HEK293 (cell line): ENCODE measurements at regions not wholly inside any gene's neighbourhood (a gene's known extent, or its start where the extent isn't known, plus 50 kb on each side); places are given as distances from the start of the nearest gene placed in this dataset.

Experiments used
- CTCF ChIA-PET: fragments of 350-600 bp; formaldehyde crosslinking; extraction: SDS; loops from one replicate; lab custom pipeline; 2021; ENCODE audit warnings: antibody characterized with exemption; lab: Yijun Ruan, JAX
- POLR2A ChIA-PET: fragments of 300-600 bp; formaldehyde crosslinking; extraction: SDS; loops from one replicate; lab custom pipeline; 2020; ENCODE audit warnings: antibody characterized with exemption, inconsistent platforms; lab: Yijun Ruan, JAX
- H3K27ac ChIP-seq: fragments of 200-500 bp; sonication (Bioruptor generic); 2 replicates; pipeline ENCODE4 v1.5.1; 2014; ENCODE audit warnings: low read depth, low read length, control low read depth, inconsistent platforms; ENCODE audit errors: extremely low read depth
- H3K36me3 ChIP-seq, 2 experiments: fragments of 200-500 bp in 1 of 2; sonication (Bioruptor generic) in 1 of 2; 1 replicate in 1 of 2; 2 replicates in 1 of 2; pipeline ENCODE4 v1.5.1; 2014 to 2017; ENCODE audit warnings: inconsistent platforms in 2 of 2, low read length in 2 of 2; ENCODE audit not compliant: control insufficient read depth in 2 of 2, insufficient read depth in 1 of 2
- H3K4me1 ChIP-seq: fragments of 200-500 bp; sonication (Bioruptor generic); 2 replicates; pipeline ENCODE4 v1.5.1; 2014; ENCODE audit warnings: mild to moderate bottlenecking, low read length, inconsistent platforms; ENCODE audit not compliant: control insufficient read depth, insufficient read depth
- H3K4me3 ChIP-seq: 2 replicates; pipeline ENCODE4 v1.5.1; 2011; ENCODE audit warnings: low read depth, mild to moderate bottlenecking, control low read depth, low read length, moderate library complexity
- H3K9me3 ChIP-seq: fragments of 200-500 bp; sonication (Bioruptor generic); 2 replicates; pipeline ENCODE4 v1.5.1; 2014; ENCODE audit warnings: low read depth, low read length, inconsistent platforms; ENCODE audit not compliant: control insufficient read depth, insufficient read depth
- IKZF3 ChIP-seq: fragments of 450-650 bp; IDR thresholded peaks from 2 replicates; pipeline ENCODE4 v1.5.0; 2018; ENCODE audit warnings: missing biosample characterization, mild to moderate bottlenecking, missing genetic modification characterization, moderate library complexity
- MZF1 ChIP-seq: fragments of 450-650 bp; formaldehyde crosslinking; IDR thresholded peaks from 2 replicates; pipeline ENCODE4 v1.5.1; 2017; ENCODE audit warnings: missing biosample characterization, missing genetic modification characterization, borderline replicate concordance
- SP7 ChIP-seq: fragments of 450-650 bp; formaldehyde crosslinking; IDR thresholded peaks from 2 replicates; pipeline ENCODE4 v1.5.1; 2016; ENCODE audit warnings: missing biosample characterization, missing genetic modification characterization
- TCF7L2 ChIP-seq: IDR thresholded peaks from 2 replicates; pipeline ENCODE4 v1.6.1; 2011; ENCODE audit warnings: low read depth, mild to moderate bottlenecking, inconsistent platforms, low read length, moderate library complexity, borderline replicate concordance
- ZBTB17 ChIP-seq: fragments of 450-650 bp; formaldehyde crosslinking; IDR thresholded peaks from 2 replicates; pipeline ENCODE4 v1.5.1; 2016; ENCODE audit warnings: missing biosample characterization, missing genetic modification characterization
- ZBTB8A ChIP-seq: fragments of 450-650 bp; formaldehyde crosslinking; IDR thresholded peaks from 2 replicates; pipeline ENCODE4 v1.5.1; 2016; ENCODE audit warnings: missing biosample characterization, missing genetic modification characterization
- ZEB2 ChIP-seq: fragments of 450-650 bp; formaldehyde crosslinking; IDR thresholded peaks from 2 replicates; pipeline ENCODE4 v1.5.1; 2016; ENCODE audit warnings: missing biosample characterization, missing genetic modification characterization
- ZFP69B ChIP-seq: fragments of 450-650 bp; formaldehyde crosslinking; IDR thresholded peaks from 2 replicates; pipeline ENCODE4 v1.5.1; 2016; ENCODE audit warnings: missing biosample characterization, missing genetic modification characterization
- ZNF138 ChIP-seq: fragments of 450-650 bp; formaldehyde crosslinking; IDR thresholded peaks from 2 replicates; pipeline ENCODE4 v1.5.1; 2016; ENCODE audit warnings: missing biosample characterization, missing genetic modification characterization, borderline replicate concordance
- ZNF202 ChIP-seq: fragments of 450-650 bp; formaldehyde crosslinking; IDR thresholded peaks from 2 replicates; pipeline ENCODE4 v1.5.1; 2016; ENCODE audit warnings: missing biosample characterization, missing genetic modification characterization, borderline replicate concordance
- ZNF23 ChIP-seq: fragments of 450-650 bp; formaldehyde crosslinking; IDR thresholded peaks from 2 replicates; pipeline ENCODE4 v1.5.1; 2016; ENCODE audit warnings: missing biosample characterization, missing genetic modification characterization, borderline replicate concordance
- ZNF248 ChIP-seq: fragments of 450-650 bp; formaldehyde crosslinking; IDR thresholded peaks from 2 replicates; pipeline ENCODE4 v1.5.1; 2017; ENCODE audit warnings: missing biosample characterization, missing genetic modification characterization
- ZNF292 ChIP-seq: fragments of 450-650 bp; formaldehyde crosslinking; IDR thresholded peaks from 2 replicates; pipeline ENCODE4 v1.5.1; 2016; ENCODE audit warnings: low read depth, missing biosample characterization, missing genetic modification characterization, borderline replicate concordance
- ZNF433 ChIP-seq: fragments of 450-650 bp; formaldehyde crosslinking; IDR thresholded peaks from 2 replicates; pipeline ENCODE4 v1.5.1; 2016; ENCODE audit warnings: missing biosample characterization, missing genetic modification characterization, low read depth
- ZNF488 ChIP-seq: fragments of 450-650 bp; formaldehyde crosslinking; IDR thresholded peaks from 2 replicates; pipeline ENCODE4 v1.5.1; 2016; ENCODE audit warnings: missing biosample characterization, missing genetic modification characterization
- ZNF610 ChIP-seq: fragments of 450-650 bp; formaldehyde crosslinking; IDR thresholded peaks from 2 replicates; pipeline ENCODE4 v1.5.1; 2016; ENCODE audit warnings: missing biosample characterization, missing genetic modification characterization, borderline replicate concordance
- ZNF658 ChIP-seq: fragments of 450-650 bp; formaldehyde crosslinking; IDR thresholded peaks from 2 replicates; pipeline ENCODE4; 2016; ENCODE audit warnings: missing biosample characterization, missing genetic modification characterization
- ZNF701 ChIP-seq: fragments of 450-650 bp; formaldehyde crosslinking; IDR thresholded peaks from 2 replicates; pipeline ENCODE4 v1.5.1; 2016; ENCODE audit warnings: missing biosample characterization, missing genetic modification characterization
- ZNF791 ChIP-seq: fragments of 450-650 bp; formaldehyde crosslinking; IDR thresholded peaks from 2 replicates; pipeline ENCODE4 v1.5.1; 2016; ENCODE audit warnings: missing biosample characterization, missing genetic modification characterization
- ZNF837 ChIP-seq: fragments of 450-650 bp; formaldehyde crosslinking; IDR thresholded peaks from 2 replicates; pipeline ENCODE4 v1.5.1; 2016; ENCODE audit warnings: missing biosample characterization, missing genetic modification characterization
- TF ChIP-seq, protein P1 (sequence below): fragments of 450-650 bp; IDR thresholded peaks from 2 replicates; pipeline ENCODE4 v1.5.1; 2018; ENCODE audit warnings: missing biosample characterization, mild to moderate bottlenecking, missing genetic modification characterization

GRCh38 chr3:148100476-148100875 lies 597.2 kb upstream of the AGTR1 start (continued):
- no peak for TF ChIP-seq ZNF488

- Histone ChIP-seq H3K36me3 (no peaks in the 10 kb centered on the region), H3K4me3 (no peak overlapping the region), H3K9me3 (no peaks in the 10 kb centered on the region), H3K4me1 (no peaks in the 10 kb centered on the region), H3K27ac (no peak overlapping the region)
- TF ChIP-seq ZNF138 (no peak), ZNF248 (tag by site-specific recombination) (no peak), ZNF837 (tag by site-specific recombination) (no peak), ZBTB17 (tag by site-specific recombination) (no peak), TCF7L2 (no peak), ZNF23 (no peak), IKZF3 (tag by site-specific recombination) (no peak), SP7 (no peak), ZBTB8A (tag by site-specific recombination) (no peak), ZNF610 (no peak), ZNF658 (tag by site-specific recombination) (no peak), ZNF701 (tag by site-specific recombination) (no peak), ZEB2 (tag by site-specific recombination) (no peak), ZNF791 (no peak), ZNF433 (tag by site-specific recombination) (no peak), ZNF292 (no peak), ZNF202 (no peak), MZF1 (tag by site-specific recombination) (no peak)
- POLR2A ChIA-PET = no interaction called here
- CTCF ChIA-PET = interaction anchor here (0.7 kb wide), 1 partner anchor 140 kb away, joined by 3 read pairs; no protein-coding TSS in a partner anchor
Measured at GRCh38 chr3:148101061-148101460, 596.6 kb upstream of the AGTR1 start.

GRCh38 chr3:148102156-148102555 lies 595.5 kb upstream of the AGTR1 start:
- ChIA-PET CTCF (no interaction called here), POLR2A (no interaction called here)
- Histone ChIP-seq H3K4me3 (no peak overlapping the region), H3K36me3 (no peaks in the 10 kb centered on the region), H3K9me3 (no peaks in the 10 kb centered on the region), H3K27ac (no peak overlapping the region), H3K4me1 (no peaks in the 10 kb centered on the region)
- no peak for TF ChIP-seq ZFP69B

GRCh38 chr3:148106062-148106461 lies 591.6 kb upstream of the AGTR1 start:
- no peaks in the 10 kb centered on the region for H3K4me1 ChIP-seq
- no peaks in the 10 kb centered on the region for H3K9me3 ChIP-seq
- CTCF ChIA-PET = no interaction called here
- no peak overlapping the region for H3K4me3 ChIP-seq
- H3K36me3 ChIP-seq = no peaks in the 10 kb centered on the region
- TF ChIP-seq, protein P1, sequence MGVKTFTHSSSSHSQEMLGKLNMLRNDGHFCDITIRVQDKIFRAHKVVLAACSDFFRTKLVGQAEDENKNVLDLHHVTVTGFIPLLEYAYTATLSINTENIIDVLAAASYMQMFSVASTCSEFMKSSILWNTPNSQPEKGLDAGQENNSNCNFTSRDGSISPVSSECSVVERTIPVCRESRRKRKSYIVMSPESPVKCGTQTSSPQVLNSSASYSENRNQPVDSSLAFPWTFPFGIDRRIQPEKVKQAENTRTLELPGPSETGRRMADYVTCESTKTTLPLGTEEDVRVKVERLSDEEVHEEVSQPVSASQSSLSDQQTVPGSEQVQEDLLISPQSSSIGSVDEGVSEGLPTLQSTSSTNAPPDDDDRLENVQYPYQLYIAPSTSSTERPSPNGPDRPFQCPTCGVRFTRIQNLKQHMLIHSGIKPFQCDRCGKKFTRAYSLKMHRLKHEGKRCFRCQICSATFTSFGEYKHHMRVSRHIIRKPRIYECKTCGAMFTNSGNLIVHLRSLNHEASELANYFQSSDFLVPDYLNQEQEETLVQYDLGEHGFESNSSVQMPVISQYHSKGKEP (tag by site-specific recombination) = no peak
- TF ChIP-seq, all 188 proteins: peak for 0
- no peak overlapping the region for H3K27ac ChIP-seq
- POLR2A ChIA-PET = no interaction called here
